Activated CD8-positive, alpha-beta memory T cell treated with anti-CD3 and anti-CD28 coated beads for 36 hours (primary cell): ENCODE measurements at regions not wholly inside any gene's neighbourhood (a gene's known extent, or its start where the extent isn't known, plus 50 kb on each side); places are given as distances from the start of the nearest gene placed in this dataset.

ENCODE experiments used
- CTCF ChIA-PET: fragments of 350-600 bp; sonication (Branson Sonifier 250); formaldehyde crosslinking; loops from one replicate; lab custom pipeline; 2021; ENCODE audit warnings: antibody characterized with exemption; lab: Charles Lee
- POLR2A ChIA-PET: fragments of 350-600 bp; sonication (Branson Sonifier 250); formaldehyde crosslinking; loops from one replicate; lab custom pipeline; 2021; ENCODE audit warnings: antibody characterized with exemption; lab: Charles Lee

- ChIA-PET CTCF (no interaction called here), POLR2A (no interaction called here)
Observed at GRCh38 chr18:76259096-76259495, 235.9 kb downstream of the ZNF516 start.

GRCh38 chr18:76258209-76258608 lies 236.8 kb downstream of the ZNF516 start:
- CTCF ChIA-PET, result no interaction called here
- POLR2A ChIA-PET, result no interaction called here

GRCh38 chr18:76255070-76255683 lies 239.9 kb downstream of the ZNF516 start:
- ChIA-PET CTCF (no interaction called here), POLR2A (no interaction called here)

GRCh38 chr18:76252880-76253279 lies 242.2 kb downstream of the ZNF516 start:
- ChIA-PET CTCF (no interaction called here), POLR2A (no interaction called here)

GRCh38 chr18:76252139-76252538 lies 242.9 kb downstream of the ZNF516 start:
- POLR2A ChIA-PET, result no interaction called here
- CTCF ChIA-PET, result no interaction called here

GRCh38 chr18:76251691-76252090 lies 243.4 kb downstream of the ZNF516 start:
- ChIA-PET CTCF (no interaction called here), POLR2A (no interaction called here)

- POLR2A ChIA-PET, result no interaction called here
- CTCF ChIA-PET, result no interaction called here
Observed at GRCh38 chr18:76246590-76246989, 248.5 kb downstream of the ZNF516 start.

- ChIA-PET CTCF (no interaction called here), POLR2A (no interaction called here)
Observed at GRCh38 chr18:76234676-76235060, 260.4 kb downstream of the ZNF516 start.

- ChIA-PET POLR2A (no interaction called here), CTCF (no interaction called here)
Observed at GRCh38 chr18:76233876-76234675, 261.0 kb downstream of the ZNF516 start.

GRCh38 chr18:76233406-76233805 lies 261.6 kb downstream of the ZNF516 start:
- POLR2A ChIA-PET, result no interaction called here
- CTCF ChIA-PET, result no interaction called here

GRCh38 chr18:76232779-76233178 lies 262.3 kb downstream of the ZNF516 start:
- ChIA-PET CTCF (no interaction called here), POLR2A (no interaction called here)

- ChIA-PET CTCF (no interaction called here), POLR2A (no interaction called here)
Observed at GRCh38 chr18:76232010-76232409, 263.0 kb downstream of the ZNF516 start.

GRCh38 chr18:76231402-76231801 lies 263.6 kb downstream of the ZNF516 start:
- POLR2A ChIA-PET, result no interaction called here
- CTCF ChIA-PET, result no interaction called here

- CTCF ChIA-PET, result no interaction called here
- POLR2A ChIA-PET, result no interaction called here
Observed at GRCh38 chr18:76230791-76231190, 264.3 kb downstream of the ZNF516 start.

- ChIA-PET CTCF (no interaction called here), POLR2A (no interaction called here)
Observed at GRCh38 chr18:76228716-76229115, 266.3 kb downstream of the ZNF516 start.

GRCh38 chr18:76227759-76228158 lies 267.3 kb downstream of the ZNF516 start:
- CTCF ChIA-PET, result interaction anchor here (0.7 kb wide), 2 partner anchors 56 to 113 kb away, joined by 3 to 4 read pairs; no protein-coding TSS in a partner anchor

GRCh38 chr18:76223403-76223802 lies 271.6 kb downstream of the ZNF516 start:
- ChIA-PET CTCF (no interaction called here), POLR2A (no interaction called here)

More at GRCh38 chr18:76227759-76228158, 267.3 kb downstream of the ZNF516 start:
- POLR2A ChIA-PET, result no interaction called here

GRCh38 chr18:76219023-76219422 lies 276.0 kb downstream of the ZNF516 start:
- ChIA-PET POLR2A (no interaction called here), CTCF (no interaction called here)

- ChIA-PET POLR2A (no interaction called here), CTCF (no interaction called here)
Observed at GRCh38 chr18:76216096-76216495, 278.9 kb downstream of the ZNF516 start.

- CTCF ChIA-PET, result no interaction called here
- POLR2A ChIA-PET, result no interaction called here
Observed at GRCh38 chr18:76213991-76214390, 281.1 kb downstream of the ZNF516 start.

- ChIA-PET CTCF (no interaction called here), POLR2A (no interaction called here)
Observed at GRCh38 chr18:76212960-76213359, 282.1 kb downstream of the ZNF516 start.
